ENCODE measurements at regions not wholly inside any gene's neighbourhood (a gene's known extent, or its start where the extent isn't known, plus 50 kb on each side); places are given as distances from the start of the nearest gene placed in this dataset.

DNA sequence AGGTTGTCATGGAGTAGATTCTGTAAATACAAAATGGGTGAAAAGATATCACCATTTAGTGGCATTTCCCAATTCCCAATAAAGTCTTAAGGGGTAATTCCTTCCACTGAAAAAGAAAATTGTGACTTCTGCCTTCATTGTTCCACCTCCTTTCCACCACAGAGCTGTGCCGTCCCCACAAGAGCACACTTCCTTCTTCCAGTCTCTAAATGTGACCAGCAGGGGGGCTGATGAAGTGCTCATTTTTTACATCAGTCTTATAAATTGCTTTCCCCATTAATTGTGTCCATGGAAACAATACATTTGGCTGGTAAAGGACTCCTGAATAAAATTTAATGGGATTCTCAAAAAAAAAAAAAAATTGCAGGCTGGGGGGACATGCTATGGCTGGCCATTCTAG is 260.8 kb upstream of the PSMD7 start:
- DNase-seq = no peak

- DNase-seq = peak in 1 of 58 donors; percentile 7
These were observed 261.8 kb upstream of the PSMD7 start for GRCh38 chr16:74034862-74035261.

DNA sequence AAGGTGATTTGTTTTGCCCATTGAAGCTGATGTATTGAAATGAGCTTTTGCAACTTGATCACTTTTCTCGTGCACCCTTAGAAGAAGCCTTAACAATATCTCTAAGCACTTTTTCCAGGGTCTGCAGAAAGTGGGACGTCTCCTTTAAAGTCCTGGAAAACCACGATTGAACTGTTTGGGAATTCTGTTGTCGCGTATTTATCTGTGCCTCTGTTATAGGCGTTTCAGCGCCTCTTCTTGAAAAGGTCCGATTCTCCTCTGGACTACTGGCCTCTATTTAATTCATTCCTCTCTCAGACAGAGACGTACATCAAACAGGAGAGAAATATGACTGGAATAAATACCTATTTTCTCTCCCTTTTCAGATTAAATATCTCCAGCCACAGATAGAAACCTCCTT is 262.4 kb upstream of the PSMD7 start:
- no peak for DNase-seq

DNA sequence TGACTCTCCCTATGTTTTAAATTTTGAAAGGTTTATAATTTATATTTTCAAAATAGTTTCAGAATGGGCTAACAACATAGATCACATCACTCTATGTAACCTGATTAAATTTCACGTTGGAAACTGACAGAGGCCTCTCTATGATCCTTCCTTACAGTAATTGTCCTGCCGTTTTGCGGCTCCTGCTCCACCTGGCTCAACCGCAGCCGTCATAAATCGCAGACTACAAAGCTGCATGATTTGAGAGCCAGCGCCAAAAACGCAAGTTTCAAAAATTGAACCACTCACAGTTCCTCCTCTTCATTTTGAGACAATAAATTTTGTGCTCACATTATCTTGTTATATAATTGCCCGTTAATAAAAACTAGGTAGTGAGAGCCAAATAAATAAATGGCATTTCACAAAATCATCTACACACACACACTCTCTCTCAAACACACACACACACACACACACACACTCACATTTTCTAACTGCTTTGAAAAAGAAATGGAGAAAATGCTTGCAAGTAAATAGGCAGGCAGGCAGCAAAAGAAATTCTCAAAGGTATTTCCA is 263.1 kb upstream of the PSMD7 start:
- DNase-seq = no peak

GRCh38 chr16:74031551-74031950 is 265.1 kb upstream of the PSMD7 start:
- DNase-seq = no peak

GRCh38 chr16:74030000-74030706 is 266.5 kb upstream of the PSMD7 start:
- DNase-seq = no peak

- DNase-seq = no peak
These were observed 267.4 kb upstream of the PSMD7 start for GRCh38 chr16:74029115-74029792.

DNA sequence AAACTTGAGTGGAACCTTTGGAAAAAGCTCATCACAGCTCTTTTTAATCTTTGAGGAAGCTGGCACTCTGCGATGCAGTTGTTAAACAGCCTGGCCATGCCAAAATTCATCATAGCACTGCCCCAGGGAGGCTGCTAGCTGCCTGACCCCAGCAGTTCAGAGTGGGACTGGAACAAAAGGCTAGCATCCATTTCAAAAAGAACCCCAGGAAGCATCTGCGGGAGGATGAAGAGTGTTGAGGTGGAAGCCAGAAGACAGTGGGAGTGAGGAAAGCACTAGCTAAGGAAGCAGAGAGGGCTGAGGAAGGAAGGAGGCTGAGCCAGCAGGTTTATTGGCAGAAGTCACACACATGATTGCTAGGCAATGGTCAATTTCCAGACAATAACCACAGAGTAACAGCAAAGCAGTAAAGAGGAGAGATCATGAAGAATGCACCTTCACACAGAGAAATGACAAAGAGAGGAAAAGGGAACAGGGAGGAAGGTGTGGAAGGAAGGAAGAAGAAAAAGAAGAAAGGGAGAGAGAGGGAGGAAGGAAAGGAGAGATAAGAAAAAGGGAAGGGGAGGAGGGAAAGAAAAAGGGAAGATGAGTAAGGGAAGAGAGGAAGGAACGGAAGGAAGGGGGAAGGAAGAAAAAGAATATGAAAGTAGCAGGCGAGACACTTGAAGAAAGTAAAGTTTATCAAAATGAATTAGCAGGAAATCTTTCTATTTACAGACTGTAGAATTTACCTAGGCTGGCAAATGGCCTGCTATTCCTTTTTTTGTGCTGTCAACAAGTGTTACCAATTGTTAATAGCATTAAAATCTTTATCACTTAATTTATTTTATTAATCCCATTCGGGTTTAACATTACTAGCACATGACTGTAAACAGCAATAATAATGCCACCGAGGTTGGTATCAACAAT is 270.0 kb upstream of the PSMD7 start:
- no peak for DNase-seq

- DNase-seq = no peak
These were observed 271.7 kb upstream of the PSMD7 start for GRCh38 chr16:74024953-74025352.

DNA sequence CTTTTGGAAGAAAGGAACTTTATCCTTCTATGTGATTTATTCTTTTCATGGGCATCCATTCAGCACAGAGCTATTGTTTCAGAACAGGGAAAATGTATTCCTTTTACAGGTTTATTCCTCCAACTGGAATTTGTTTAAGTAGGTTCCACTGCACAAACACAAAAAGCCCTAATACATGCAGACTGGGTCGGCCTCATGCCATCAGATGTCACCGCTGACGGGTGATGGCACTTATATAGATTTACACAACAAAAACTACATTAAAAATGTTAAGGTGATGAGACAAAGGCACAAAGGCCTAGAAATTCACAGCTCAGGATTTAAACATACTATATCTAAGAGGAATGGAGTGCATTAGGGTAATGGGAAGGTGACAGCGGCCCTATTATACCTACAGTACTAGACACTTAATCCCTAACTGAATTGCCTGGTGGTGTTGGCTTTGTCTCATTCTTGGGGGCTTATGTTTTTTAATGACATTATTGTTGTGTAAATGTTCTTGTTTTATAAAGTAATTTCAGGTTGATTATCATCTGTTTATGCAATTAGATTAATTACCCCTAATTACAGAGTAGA is 276.4 kb upstream of the PSMD7 start:
- no peak for DNase-seq

- DNase-seq = no peak
These were observed 277.0 kb upstream of the PSMD7 start for GRCh38 chr16:74019612-74020011.

DNA sequence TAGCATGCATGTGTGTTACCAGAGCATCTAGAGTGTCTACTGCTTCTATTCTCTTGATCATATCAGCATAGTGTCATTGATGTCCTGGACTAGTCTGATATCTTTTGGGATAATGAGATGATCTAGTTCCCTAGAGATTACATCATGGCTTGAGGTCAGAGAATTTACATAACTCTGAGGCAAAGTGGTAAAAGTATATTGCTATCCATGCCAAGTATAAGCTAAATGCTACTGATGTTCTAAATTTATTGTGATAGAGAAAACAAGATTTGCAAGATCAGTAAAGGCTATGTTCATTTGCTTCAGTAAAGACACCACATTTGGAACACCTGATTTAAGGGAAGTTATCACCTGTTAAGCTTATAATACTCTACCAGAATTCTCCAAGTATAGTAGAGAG is 280.7 kb upstream of the PSMD7 start:
- no peak for DNase-seq

GRCh38 chr16:73998707-73999106 is 297.9 kb upstream of the PSMD7 start:
- no peak for DNase-seq

GRCh38 chr16:73997971-73998370 is 298.6 kb upstream of the PSMD7 start:
- DNase-seq = no peak

DNA sequence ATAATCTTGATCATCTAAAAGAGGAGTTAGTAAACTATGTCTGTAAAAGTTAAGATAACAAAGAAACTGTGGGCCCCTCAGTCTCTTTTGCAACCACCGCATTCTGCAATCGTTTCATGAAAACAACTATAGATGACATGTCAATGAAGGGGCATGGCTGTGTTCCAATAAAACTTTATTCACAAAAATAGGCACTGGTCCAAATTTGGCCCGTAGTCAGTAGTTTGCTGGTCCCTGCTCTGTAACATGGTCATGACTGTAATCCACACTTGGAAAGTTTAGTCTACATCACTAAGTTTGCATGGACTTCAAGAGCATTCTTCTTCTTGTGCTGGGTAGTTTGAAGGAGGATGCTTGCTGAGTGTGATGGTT is 299.3 kb upstream of the PSMD7 start:
- DNase-seq = no peak

DNA sequence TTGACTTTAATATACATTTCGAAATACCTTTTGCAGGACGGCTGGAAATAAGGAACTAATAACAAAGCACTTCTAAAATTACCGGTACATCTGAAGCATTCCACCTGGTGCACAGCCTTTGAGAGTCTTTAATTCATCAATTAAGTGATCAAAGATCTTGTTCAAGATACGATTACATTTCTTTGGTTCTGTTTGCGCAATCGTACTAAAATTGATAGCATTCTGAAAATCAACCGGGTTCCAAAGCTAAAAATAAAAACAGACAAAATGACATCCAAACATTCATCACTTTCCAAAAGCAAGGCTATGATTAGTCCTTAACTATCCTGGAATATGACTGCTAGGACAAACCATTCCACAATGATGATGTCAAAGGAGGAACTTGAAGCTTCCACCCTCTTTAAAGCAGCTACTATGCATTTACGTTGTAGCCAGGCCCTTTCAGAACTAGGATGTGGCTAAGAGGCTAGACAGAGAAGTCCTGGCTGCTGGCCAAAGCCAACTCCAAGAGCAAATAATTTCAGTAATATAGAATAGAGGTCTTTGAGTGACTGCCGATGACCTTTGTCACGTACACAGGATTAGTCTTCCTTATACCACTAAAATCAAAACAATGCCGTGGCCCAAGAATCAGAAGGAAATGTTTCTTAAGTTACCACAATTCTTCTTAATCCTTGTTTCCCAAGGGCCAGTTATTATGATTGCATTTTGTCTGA is 299.8 kb upstream of the PSMD7 start:
- DNase-seq = no peak

- no peak for DNase-seq
These were observed 302.7 kb upstream of the PSMD7 start for GRCh38 chr16:73993878-73994277.

- no peak for DNase-seq
These were observed 318.2 kb upstream of the PSMD7 start for GRCh38 chr16:73978407-73978784.

DNA sequence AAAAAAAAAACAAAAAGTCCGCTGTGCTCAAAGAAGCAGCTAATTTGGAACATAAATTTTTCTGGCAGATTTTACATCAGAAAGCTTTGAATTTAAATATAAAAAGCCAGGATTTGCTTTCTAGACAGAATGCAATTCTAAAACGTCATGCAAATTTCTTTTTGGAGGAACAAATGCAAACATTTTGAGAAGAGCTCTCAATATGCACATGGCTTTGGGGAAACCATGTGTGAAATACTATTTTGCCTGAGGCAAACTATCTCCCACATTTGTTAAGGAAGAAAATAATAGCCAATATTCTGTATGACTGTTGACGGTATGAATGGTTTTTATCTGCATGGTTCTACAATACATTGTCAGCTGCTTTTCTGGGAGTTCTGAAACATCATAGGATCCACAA is 320.0 kb upstream of the PSMD7 start:
- no peak for DNase-seq

DNA sequence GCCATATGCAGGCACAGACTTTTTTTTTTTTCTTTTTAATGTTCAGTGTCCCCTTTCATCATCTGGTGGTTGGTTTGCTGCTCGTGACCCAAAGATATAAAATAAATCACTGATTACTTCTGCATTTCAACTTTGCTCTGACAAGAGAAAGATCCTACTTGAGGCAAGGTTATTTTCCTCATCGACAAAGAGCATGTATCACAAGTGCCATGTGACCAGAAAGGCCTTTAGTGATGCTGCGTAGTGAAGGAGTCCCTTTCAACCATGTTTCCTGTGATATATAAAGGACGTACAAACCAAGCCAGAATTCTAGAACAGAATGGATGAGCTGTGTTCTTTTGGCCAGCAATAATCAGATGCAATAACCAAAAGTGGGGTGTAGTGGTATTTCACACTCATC is 323.4 kb upstream of the PSMD7 start:
- no peak for DNase-seq

DNA sequence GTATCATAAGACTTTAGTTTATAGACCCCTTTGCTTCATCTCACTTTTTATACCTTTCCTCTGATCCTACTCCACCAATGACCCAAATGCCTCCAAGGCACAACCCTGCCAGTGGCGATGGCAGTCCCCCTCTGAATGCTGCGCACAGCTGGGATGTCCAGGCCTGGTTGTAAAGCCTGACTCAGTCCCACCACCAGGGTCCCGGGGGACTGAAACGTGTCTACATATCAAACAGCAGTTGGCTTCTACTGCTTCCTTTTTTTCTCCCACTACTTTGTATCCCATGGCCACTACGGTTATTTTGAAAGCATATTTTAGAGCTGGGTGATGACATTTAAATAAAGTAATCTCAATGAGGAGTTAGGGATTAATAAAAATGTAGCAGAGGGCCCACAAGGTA is 329.8 kb upstream of the PSMD7 start:
- DNase-seq = no peak
